Stimulated activated CD8-positive, alpha-beta memory T cell treated with anti-CD3 and anti-CD28 coated beads, Interleukin-4, amount 100 ng/mL, for 4 hours (primary cell): ENCODE measurements at regions not wholly inside any gene's neighbourhood (a gene's known extent, or its start where the extent isn't known, plus 50 kb on each side); places are given as distances from the start of the nearest gene placed in this dataset.
"Not testable (repeated sequence)": the region's sequence is repeated elsewhere in the genome, so short reads cannot be mapped to it uniquely, and the experiment has no call there.

Experiments
- DNase-seq, 2 donors: peaks; one replicate each; pipeline ENCODE4 v3.0.0-alpha.2; 2020; ENCODE audit warnings: low read depth in 2 of 2, low spot score in 1 of 2

DNA sequence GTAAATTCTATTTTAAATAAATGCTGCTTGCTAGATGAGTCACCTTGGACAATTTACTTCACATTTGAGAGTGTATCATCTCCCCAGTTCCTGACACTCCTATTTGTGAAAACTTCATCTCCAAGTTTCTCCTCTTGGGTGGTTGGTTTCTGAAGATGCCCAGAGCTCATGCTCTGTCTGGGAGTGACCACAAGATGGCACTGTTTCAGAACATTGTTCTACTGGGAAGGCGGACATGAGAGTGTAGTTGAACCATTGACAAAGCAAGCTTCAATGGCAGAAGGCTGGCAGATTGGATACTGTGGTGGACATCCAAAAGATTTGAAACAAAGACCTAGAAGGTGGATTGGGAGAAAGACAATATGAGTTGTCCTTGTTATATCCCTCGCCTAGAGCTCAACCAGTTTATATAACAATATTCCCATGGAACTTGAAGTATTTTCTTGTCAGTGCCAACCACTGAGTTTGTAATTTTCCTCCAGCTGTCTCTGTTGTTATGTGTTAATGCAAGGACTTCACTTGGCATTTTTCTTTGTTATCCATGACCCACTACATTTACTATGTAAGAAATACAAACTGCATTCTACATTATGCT is 234.3 kb upstream of the ANKH start:
- no peak for DNase-seq

DNA sequence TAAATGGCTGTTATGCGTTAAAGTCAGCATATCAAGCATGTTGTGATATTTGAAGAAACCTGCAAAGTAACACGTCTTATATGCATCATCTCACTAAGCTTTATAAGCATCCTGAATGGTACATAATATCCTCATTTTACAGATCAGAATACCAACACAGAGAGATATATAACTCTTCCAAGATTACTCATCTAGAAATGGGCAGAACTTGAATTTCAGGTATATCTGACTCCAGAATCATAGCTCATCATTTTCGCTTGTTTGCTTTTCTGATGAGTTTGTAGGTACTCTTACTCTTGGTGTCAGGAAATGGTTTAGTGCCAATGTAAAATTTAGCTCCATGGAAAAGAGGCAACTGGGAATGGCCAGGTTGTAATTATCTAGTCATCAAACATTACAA is 232.3 kb upstream of the ANKH start:
- DNase-seq: no peak

DNA sequence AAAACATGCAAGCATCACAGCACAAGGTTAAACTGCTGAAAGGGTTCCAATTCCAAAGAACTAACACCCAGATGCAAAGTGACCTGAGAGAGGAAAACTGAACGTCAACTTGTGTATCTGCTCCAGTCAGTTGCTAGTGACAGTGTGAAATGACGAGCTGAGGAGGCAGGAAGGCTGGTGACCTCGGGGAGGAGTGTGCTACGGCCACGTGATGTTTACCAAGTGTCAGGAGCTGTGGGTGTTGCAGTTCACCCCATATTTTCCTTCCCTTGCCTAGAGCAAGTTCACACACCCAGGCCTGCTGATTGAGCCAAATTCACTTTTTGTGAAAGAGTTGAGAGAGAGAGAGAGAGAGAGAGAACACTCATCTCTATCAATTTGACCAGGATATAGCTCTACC is 231.6 kb upstream of the ANKH start:
- DNase-seq: no peak

DNA sequence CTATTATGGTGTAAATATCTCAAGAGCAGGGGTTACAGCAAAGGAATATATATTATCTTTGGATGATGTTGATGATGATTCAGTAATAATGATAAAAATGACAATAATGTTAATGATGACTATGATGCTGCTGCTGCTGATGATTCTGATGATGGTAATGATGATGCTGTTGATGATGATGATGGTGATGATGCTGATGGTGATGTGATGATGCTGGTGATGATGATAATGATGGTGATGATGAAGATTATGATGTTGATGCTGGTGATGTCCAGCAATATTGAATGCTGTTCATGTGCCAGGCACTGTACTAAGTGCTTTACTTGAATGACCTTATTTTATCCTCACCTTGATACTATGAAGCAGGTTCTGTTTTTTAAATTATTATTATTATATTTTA is 226.0 kb upstream of the ANKH start:
- DNase-seq: no peak

DNA sequence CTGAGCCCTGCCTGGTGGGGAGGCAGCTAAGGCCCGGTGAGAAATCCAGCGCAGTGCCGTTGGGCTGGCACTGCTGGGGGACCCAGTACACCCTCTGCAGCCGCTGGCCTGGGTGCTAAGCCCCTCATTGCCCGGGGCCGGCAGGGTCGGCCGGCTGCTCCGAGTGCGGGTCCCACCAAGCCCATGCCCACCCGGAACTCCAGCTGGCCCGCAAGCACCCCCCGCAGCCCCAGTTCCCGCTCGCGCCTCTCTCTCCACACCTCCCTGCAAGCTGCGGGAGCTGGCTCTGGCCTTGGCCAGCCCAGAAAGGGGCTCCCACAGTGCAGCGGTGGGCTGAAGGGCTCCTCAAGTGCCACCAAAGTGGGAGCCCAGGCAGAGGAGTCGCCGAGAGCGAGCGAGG is 225.1 kb upstream of the ANKH start:
- not testable (repeated sequence) for DNase-seq

DNA sequence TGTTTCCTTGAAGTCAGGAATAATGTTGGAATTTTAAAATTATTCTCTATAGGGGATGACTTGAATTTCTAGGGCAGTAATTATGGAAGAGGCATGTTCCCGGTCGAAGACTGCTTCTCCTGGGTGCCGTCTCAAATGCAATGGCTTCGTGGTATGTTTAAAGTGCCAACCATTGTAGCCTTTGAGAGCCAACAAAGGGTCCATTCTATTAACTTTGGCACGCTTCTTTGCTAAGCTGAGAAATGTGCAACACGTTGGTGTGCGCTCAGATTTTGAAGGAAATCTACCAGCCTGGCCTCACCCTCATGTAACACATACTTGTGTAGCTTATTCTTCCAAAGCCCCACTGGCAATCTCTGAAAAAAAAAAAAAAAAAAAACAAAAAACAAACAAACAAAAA is 221.2 kb upstream of the ANKH start:
- no peak for DNase-seq

DNA sequence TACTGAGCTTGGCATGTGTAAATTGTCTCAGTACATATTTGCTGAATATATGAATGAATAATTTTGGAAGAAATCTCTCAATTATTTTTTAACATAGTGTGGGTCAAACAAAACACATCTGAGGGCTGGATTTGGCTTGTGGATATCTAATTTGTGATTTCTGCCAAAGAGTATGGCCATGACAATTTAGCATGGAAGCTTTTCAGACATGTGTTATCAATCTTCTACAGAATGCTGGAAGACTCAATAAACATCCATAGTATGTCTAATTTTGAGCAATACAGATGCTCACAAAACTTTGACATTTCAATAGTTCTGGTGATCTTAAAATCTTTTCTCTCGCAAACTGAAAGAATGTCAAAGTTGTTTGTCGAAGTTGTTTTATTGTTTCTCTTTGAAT is 214.1 kb upstream of the ANKH start:
- DNase-seq: no peak

DNA sequence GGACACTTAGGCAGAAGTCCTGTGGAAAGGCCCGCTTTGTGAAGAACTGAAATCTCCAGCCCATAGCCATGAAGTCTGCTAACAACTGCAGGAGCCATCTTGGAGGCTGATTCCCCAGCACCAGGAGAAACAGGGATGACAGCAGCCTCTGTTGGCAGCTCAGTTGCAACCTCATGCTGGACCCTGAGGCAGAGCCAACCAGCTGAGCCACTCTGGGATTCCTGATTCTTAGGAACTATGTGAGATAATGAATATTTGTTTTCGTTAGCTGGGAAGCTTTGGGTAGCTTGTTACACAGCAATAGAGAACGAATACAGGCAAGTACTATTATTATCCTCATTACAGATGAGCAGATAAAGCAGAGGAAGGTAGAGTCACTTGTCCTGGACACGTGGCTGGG is 210.5 kb upstream of the ANKH start:
- no peak for DNase-seq

DNA sequence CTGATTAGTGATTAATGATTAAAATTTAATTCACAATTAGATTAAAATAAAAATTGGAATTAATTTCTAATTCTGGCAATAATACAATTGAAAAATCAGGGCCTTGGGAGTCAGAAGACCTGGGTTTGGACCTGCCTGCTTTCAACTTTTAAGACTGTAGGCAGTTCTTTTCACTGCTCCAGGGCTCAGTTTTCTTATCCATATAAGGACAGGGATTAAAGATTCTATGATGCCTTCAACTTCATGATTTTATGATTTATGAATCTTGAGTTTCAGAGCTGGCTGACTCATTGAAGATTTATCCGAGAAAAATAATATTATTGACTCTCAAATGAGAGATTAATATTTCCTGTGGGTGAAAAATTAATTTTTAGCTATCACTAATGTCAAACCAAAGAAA is 208.6 kb upstream of the ANKH start:
- no peak for DNase-seq

DNA sequence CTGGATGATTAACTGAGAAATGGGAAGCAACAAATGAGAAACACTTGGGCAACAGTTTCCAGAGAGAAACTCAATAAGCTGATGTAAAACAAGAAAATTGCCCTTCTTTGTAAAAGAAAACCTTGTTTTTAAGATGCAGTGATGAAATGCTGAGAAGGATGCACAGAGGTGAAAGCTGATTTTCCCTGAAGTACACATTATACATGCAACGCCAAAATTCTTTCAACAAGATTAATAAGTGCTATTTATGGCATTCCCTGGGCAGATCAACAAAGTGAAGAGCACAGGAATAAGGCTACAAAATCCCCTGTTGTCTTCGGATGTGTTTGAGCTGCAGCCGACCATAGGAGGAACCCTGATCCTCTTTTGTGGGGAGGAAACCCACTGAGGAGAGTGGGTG is 208.0 kb upstream of the ANKH start:
- DNase-seq: no peak

DNA sequence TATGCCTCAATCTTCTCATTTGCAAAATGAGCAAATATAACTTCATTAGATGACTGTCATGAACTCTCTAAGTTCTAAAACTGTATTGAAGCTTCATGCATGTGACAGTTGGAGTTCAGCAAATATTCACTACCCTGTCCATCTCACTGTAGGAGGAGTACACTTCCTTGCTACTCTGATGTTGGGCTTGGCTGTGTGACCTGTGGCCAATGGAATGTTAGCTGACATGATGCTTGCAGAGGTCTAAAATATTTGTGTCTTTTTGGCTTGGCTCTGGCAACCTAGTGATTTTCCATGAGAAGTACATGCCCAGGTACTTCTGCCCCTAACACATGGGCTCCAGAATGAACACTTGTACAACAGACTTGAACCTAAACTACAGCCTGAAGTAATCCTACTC is 203.1 kb upstream of the ANKH start:
- no peak for DNase-seq

DNA sequence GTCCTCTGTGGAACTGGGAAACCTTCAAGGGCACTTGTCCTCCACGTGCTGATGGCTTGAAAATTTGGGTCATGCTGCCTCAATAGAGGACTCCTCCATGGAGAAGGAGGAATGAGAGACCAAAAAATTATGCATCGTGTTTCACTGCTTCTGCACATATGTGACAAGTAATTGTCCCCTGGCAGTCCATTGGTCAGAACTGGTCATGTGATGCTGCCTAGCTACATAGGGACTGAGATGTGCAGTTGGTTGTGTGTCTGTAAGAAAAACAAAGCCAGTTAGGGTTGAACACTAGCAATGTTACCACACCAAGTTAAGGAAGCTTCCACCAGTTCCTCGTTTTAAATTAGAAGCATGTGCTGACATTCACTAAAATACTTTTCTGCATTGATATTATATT is 201.9 kb upstream of the ANKH start:
- no peak for DNase-seq

DNA sequence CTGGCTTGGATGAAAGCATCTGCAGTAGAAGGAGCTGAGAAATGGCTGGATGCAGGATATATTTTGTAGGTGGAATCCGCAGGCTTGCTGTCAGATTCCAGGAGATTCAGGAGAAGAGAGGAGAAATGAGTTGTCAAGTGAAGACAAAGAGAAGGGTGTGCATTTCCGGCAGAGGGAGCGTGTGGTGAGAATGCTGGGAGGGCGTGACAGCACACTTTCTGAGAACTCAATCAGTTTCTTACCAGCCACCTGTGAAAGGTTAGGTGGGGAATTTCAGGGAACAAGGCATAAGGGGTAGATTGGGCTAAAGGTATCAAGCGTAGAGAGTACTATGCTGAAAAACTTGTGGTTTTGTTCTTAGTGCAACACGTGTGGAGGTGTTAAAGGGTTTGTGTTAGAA is 199.3 kb upstream of the ANKH start:
- no peak for DNase-seq

DNA sequence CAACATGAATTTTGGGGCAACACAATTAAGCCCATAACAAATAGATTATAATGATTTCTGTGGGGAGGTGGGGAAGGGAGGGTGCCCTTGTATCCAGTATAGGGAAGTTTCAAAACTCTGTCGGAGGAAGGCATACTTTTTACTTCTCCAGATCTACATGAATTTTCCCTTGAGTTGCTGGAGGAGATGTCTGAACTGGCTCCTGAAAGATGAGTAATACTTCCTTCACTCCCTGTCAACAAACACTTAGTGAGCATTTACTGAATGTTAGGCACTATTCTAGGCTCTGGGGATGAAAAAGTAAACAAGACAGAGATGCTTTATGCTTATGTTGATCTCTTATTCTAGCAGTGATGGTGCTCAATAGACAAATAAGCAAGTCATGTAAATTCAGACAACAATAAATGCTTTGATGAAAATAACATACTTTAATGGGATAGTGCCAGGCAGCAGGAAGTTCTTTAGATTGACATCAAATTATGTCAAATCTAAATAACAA is 197.9 kb upstream of the ANKH start:
- DNase-seq: no peak

DNA sequence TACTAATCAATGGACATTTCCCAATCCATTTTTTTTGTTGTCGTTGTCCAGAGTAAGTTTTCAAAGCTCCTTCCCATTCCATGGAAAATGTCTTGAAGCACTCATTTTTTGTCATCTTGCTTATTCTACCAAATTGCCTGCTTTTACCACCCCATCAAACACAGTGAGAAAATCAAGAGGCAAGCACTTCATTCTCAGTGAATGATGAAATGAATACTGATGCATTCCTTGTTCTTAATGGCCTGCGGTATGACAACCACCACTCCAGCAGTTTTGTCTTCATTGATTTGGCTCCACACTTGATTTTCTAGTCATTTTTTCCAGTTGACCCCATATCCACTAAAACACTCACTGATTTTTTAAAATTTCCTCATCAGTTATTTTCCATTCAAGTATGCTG is 193.5 kb upstream of the ANKH start:
- DNase-seq: no peak

DNA sequence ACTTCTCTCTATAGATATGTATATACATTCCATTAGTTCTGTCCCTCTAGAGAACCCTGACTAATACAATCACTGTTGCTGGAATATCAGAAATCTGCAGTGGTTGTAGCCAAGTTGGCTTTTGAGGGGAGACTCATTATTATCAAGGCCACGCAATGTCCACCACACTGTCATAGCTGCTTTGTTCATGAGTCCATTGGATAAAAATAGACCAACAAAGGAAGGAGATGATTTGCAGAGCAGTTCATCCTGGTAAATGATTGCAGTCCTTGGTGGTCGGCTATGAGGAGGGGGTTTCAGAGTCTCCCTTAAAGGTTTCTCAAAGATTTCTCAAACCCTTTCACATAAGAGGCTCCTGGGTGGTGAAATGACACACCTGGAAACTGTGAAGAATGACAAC is 192.8 kb upstream of the ANKH start:
- no peak for DNase-seq

DNA sequence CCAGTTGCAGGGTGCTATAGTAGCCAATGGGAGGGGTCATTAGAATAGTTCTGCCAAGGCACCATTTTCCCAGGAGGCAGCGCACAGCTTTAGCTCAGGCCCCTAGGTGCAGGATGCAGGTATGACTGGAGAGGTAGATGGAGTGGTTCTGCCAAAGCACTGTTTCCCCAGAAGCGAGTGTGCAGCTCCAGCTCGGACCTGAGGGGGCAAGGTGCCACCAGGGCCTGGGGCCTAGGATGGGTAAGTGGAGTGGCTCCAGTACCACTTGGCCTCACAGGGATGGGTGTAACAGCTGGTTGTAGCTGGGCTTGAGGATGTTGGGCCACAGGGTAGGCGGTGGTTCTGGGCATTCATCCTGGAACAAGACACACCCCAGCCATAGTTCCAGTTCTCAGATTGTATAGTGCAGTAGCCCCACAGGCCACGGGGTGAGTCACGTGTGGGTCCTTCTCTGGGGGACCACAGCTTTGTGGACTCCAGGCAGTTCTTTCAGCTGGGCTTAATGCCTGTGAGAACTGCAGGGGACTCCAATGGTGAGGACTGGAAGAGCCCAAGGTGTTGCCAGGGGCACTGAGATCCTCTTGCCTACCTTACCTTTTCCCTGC is 185.5 kb upstream of the ANKH start:
- no peak for DNase-seq

DNA sequence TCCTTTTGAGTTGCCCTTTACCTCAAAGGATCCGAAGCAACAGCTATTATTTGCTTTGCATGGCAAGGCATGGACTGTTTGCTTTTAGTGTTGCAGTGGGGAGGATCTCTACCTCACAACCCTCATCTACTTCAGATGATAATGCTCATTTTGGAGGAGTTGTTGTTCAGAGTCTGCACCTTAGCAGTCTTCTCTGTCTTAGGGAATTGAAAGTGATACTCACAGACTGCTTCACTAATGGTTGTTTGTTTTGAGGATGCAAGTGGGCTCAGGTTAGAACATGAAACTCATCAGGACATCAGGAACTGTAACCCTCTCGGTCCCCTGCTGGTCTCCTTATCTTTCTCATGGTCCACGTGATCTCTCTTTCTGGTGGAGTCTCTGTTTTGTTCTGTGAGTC is 172.9 kb upstream of the ANKH start:
- DNase-seq: no peak

DNA sequence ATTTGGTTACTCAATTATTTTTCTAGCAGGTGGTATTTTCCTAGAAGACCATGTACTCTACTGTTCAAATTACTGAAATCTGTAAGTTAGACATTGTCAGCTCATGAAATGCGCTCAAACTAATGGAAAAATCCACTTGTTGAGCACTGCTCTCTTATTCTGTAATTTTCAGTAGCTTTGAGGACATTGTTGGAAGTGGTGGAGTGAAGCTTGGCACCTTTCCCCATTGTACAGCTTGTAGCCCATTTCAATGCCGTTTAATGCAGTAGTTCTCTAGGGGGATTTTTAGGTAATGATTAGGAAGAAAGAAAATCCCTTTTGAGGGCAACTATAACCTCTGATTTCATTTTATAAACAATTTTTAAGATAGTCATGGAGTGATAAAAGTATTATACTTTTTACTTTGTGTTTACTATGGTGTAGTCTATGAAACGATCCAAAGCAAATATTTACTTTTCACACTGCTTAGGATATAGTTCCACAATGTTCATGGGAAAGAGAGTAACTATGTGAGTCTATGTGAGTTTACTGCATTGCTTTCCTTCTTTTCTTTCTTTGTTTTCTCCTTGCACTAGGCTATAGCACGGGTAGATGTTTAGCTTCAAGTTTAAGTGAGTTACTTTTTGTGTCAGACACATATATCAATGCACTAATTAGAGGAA is 165.8 kb upstream of the ANKH start:
- no peak for DNase-seq

DNA sequence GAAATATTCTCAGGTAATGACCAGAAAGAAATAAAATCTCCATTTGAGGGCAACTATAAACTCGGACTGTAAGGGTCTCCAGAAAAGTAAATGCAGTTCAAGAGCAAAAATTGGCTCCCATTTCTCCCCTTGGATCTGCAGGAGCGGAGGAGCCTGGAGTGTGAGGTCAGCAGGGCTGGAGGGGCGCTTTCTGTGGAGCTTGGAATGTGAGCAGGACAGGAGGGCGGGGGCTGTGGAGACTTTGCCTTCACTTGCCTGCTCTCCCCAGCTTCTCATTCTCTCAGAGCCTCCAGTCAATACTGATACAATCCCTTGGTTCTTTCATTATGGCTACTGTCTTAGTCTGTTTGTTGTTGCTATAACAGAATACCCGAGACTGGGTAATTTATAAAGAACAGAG is 162.8 kb upstream of the ANKH start:
- DNase-seq: no peak

DNA sequence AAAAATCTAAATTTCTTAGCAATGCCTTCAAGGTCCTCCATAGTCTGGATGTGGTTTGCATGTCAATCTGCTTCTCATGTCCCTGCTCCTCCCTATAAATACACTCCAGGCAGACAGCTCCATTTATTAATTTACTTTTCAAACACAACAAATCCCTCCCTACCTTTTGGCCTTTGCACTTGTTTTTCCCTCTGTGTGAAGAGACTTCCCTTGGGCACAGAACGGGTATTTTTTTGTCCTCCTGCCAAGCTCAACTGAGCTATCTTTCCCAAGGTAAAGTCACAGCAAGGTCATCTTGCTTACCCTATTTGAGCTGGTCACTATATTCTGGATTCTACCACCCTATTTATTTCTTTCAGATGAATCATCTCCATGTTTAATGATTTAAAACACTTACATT is 159.6 kb upstream of the ANKH start:
- DNase-seq: no peak

DNA sequence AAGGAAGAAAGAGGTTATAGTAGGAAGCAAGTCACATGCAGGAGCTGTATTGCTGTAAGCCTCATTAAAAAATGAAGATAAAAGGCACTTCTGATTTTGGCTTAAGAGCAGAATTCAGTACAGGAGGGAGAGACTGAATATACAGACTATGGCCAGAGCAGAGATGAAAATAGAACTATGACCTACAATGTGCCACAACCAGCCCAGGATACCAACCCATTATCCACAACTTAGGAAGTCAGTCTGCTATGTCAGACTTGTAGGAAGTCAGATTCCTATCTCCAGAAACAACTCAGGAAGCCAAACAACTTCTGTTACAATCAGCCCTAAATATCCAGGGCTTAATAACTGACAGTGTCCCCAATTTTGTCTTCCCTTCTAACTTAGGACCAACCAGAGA is 156.2 kb upstream of the ANKH start:
- no peak for DNase-seq

DNA sequence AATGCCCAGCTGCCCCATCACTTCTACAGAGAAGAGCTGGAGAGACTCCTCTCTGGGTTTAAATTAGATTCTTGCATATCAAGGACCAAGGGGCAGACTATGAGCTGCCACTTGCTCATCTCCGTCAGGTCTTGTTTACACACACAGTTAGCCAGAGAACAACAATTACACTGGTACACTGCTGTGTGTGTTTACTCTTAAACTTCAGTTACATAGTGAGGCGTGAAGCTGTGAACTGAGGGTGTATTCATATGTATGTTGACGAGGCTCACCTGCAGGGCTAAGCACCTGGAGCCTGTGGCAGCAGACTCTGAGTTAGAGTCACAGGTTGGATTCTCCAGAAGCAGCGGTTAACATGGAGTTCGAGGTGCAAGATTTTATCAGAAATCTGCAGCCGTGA is 155.4 kb upstream of the ANKH start:
- no peak for DNase-seq
